H1 (cell line): ENCODE measurements at regions not wholly inside any gene's neighbourhood (a gene's known extent, or its start where the extent isn't known, plus 50 kb on each side); places are given as distances from the start of the nearest gene placed in this dataset.

Experiments used
- CTCF ChIA-PET: fragments of 300-600 bp; sonication (Branson Sonifier 250); formaldehyde crosslinking; loops from one replicate; lab custom pipeline; 2021; ENCODE audit not compliant: partially characterized antibody; lab: Charles Lee
- POLR2A ChIA-PET: fragments of 300-600 bp; sonication (Branson Sonifier 250); formaldehyde crosslinking; loops from one replicate; lab custom pipeline; 2021; ENCODE audit warnings: inconsistent platforms; ENCODE audit not compliant: partially characterized antibody; lab: Charles Lee
- DNase-seq, 2 experiments: peaks; one replicate each; pipeline versions ENCODE4 v3.0.0 to v3.0.0-alpha.2; 2010 to 2022; ENCODE audit warnings: low spot score in 2 of 2, low read depth in 1 of 2, mixed read lengths in 1 of 2
- FAIRE-seq: peaks from 2 replicates; lab custom pipeline; 2011; peaks lifted over from hg19 to GRCh38; lab: Jason Lieb, UNC
- H2AFZ ChIP-seq: 2 replicates; pipeline ENCODE4 v1.8.1; 2012; ENCODE audit warnings: low read length, inconsistent platforms
- H2AK5ac ChIP-seq: 2 replicates; pipeline ENCODE4 v1.6.1; 2013; ENCODE audit warnings: low read depth, low read length
- H2BK120ac ChIP-seq: replicated peaks from 2 replicates; pipeline ENCODE3; 2013; ENCODE audit warnings: low read depth, low read length, inconsistent platforms
- H2BK12ac ChIP-seq: 2 replicates; pipeline ENCODE4 v1.6.1; 2013; ENCODE audit warnings: low read depth, low read length
- H2BK15ac ChIP-seq: 2 replicates; pipeline ENCODE4 v1.6.1; 2013; ENCODE audit warnings: low read length
- H2BK20ac ChIP-seq: 2 replicates; pipeline ENCODE4 v1.6.1; 2013; ENCODE audit warnings: low read length
- H2BK5ac ChIP-seq: 2 replicates; pipeline ENCODE4 v1.6.1; 2013; ENCODE audit warnings: low read depth, low read length
- H3K14ac ChIP-seq: 2 replicates; pipeline ENCODE4 v1.6.1; 2013; ENCODE audit warnings: inconsistent platforms; ENCODE audit not compliant: insufficient read length
- H3K18ac ChIP-seq: 2 replicates; pipeline ENCODE4 v1.6.1; 2013; ENCODE audit warnings: low read length; ENCODE audit errors: extremely low read depth
- H3K23ac ChIP-seq: 2 replicates; pipeline ENCODE4 v1.6.1; 2013; ENCODE audit warnings: inconsistent platforms; ENCODE audit not compliant: insufficient read length
- H3K23me2 ChIP-seq: 2 replicates; pipeline ENCODE4 v1.6.1; 2013; ENCODE audit warnings: low read depth, low read length
- H3K27ac ChIP-seq: 2 replicates; pipeline ENCODE4 v1.6.1; 2011; ENCODE audit warnings: low read depth, low read length, inconsistent platforms
- H3K27me3 ChIP-seq, 4 experiments: replicated peaks in 1 of 4; 1 replicate in 1 of 4; 2 replicates in 3 of 4; pipeline versions ENCODE4 v1.6.1 to v1.8.1; 2011 to 2013; ENCODE audit warnings: low read length in 3 of 4, mild to moderate bottlenecking in 3 of 4, inconsistent platforms in 2 of 4, mixed read lengths in 2 of 4, moderate library complexity in 1 of 4; ENCODE audit not compliant: control insufficient read depth in 3 of 4, insufficient read depth in 3 of 4; ENCODE audit errors: extremely low read depth in 1 of 4
- H3K36me3 ChIP-seq, 4 experiments: 2 replicates each; pipeline versions ENCODE4 v1.6.1 to v1.8.1; 2011 to 2013; ENCODE audit warnings: mild to moderate bottlenecking in 4 of 4, low read length in 3 of 4, moderate library complexity in 2 of 4, control low read depth in 1 of 4, inconsistent platforms in 1 of 4; ENCODE audit not compliant: insufficient read depth in 4 of 4, control insufficient read depth in 2 of 4
- H3K4ac ChIP-seq: replicated peaks from 2 replicates; pipeline ENCODE3; 2013; ENCODE audit warnings: low read length, low read depth, mixed read lengths, inconsistent platforms; ENCODE audit not compliant: insufficient read length
- H3K4me1 ChIP-seq, 4 experiments: replicated peaks in 1 of 4; 1 replicate in 1 of 4; 2 replicates in 3 of 4; pipeline versions ENCODE4 v1.6.1 to v1.8.1; 2011 to 2013; ENCODE audit warnings: low read length in 3 of 4, inconsistent platforms in 2 of 4, mixed read lengths in 1 of 4; ENCODE audit not compliant: insufficient read depth in 4 of 4, control insufficient read depth in 3 of 4
- H3K4me2 ChIP-seq, 2 experiments: 2 replicates each; pipeline versions ENCODE4 v1.6.1 to v1.8.1; 2011 to 2013; ENCODE audit warnings: low read depth in 2 of 2, low read length in 2 of 2, control low read depth in 1 of 2, inconsistent platforms in 1 of 2, mild to moderate bottlenecking in 1 of 2; ENCODE audit not compliant: insufficient read depth in 1 of 2
- H3K4me3 ChIP-seq, 4 experiments: fragments of 200-600, 300-600 bp in 1 of 4; sonication (generic), shearing (Covaris generic), sonication (Bioruptor Twin) in 1 of 4; 2 replicates each; pipeline versions ENCODE4 v1.5.1 to v1.8.1; 2011 to 2016; ENCODE audit warnings: low read length in 4 of 4, low read depth in 3 of 4, control low read depth in 2 of 4, inconsistent platforms in 2 of 4, mild to moderate bottlenecking in 2 of 4, mixed read lengths in 1 of 4, moderate library complexity in 1 of 4; ENCODE audit not compliant: insufficient read depth in 2 of 4; ENCODE audit errors: extremely low read depth in 1 of 4
- H3K56ac ChIP-seq: replicated peaks from 2 replicates; pipeline ENCODE3; 2013; ENCODE audit warnings: low read depth, mild to moderate bottlenecking, mixed read lengths, low read length, inconsistent platforms; ENCODE audit not compliant: insufficient read length
- H3K79me1 ChIP-seq: 2 replicates; pipeline ENCODE4 v1.6.1; 2013; ENCODE audit warnings: low read depth, low read length, control low read depth
- H3K79me2 ChIP-seq, 2 experiments: 2 replicates each; pipeline versions ENCODE4 v1.6.1 to v1.8.1; 2012 to 2013; ENCODE audit warnings: low read length in 2 of 2, mild to moderate bottlenecking in 2 of 2, inconsistent platforms in 1 of 2; ENCODE audit not compliant: insufficient read depth in 2 of 2, control insufficient read depth in 1 of 2
- H3K9ac ChIP-seq, 4 experiments: replicated peaks in 1 of 4; 1 replicate in 1 of 4; 2 replicates in 3 of 4; pipeline versions ENCODE4 v1.6.1 to v1.8.1; 2011 to 2013; ENCODE audit warnings: low read depth in 3 of 4, low read length in 3 of 4, control low read depth in 2 of 4, mild to moderate bottlenecking in 2 of 4, moderate library complexity in 2 of 4, inconsistent platforms in 1 of 4; ENCODE audit errors: extremely low read depth in 1 of 4
- H3K9me3 ChIP-seq, 2 experiments: 2 replicates each; pipeline versions ENCODE4 v1.6.1 to v1.8.1; 2012 to 2013; ENCODE audit warnings: mild to moderate bottlenecking in 2 of 2, moderate library complexity in 2 of 2, control low read depth in 1 of 2, inconsistent platforms in 1 of 2, low read depth in 1 of 2, low read length in 1 of 2, mixed read lengths in 1 of 2; ENCODE audit not compliant: insufficient read depth in 2 of 2
- H4K20me1 ChIP-seq, 2 experiments: replicated peaks in 1 of 2; 2 replicates each; pipeline versions ENCODE3 to v1.8.1; 2011 to 2013; ENCODE audit warnings: inconsistent platforms in 2 of 2, low read length in 2 of 2, mild to moderate bottlenecking in 1 of 2; ENCODE audit not compliant: insufficient read depth in 2 of 2, control insufficient read depth in 1 of 2
- H4K5ac ChIP-seq: 2 replicates; pipeline ENCODE4 v1.6.1; 2013; ENCODE audit warnings: low read length, low read depth, mixed read lengths, inconsistent platforms; ENCODE audit not compliant: insufficient read length
- H4K8ac ChIP-seq: 2 replicates; pipeline ENCODE4 v1.8.0; 2013; ENCODE audit warnings: mild to moderate bottlenecking, moderate library complexity, low read length, inconsistent platforms; ENCODE audit not compliant: insufficient read depth; ENCODE audit errors: extremely low read depth
- H4K91ac ChIP-seq: replicated peaks from 2 replicates; pipeline ENCODE3; 2013; ENCODE audit warnings: low read length, mixed read lengths, inconsistent platforms; ENCODE audit not compliant: insufficient read length
- BRCA1 ChIP-seq: IDR thresholded peaks from 2 replicates; pipeline ENCODE4 v1.6.1; 2012; ENCODE audit warnings: low read depth, low read length, improper control_type of control experiment
- CEBPB ChIP-seq: IDR thresholded peaks from 2 replicates; pipeline ENCODE4 v1.6.1; 2012; ENCODE audit warnings: low read depth, low read length
- CHD2 ChIP-seq: IDR thresholded peaks from 2 replicates; pipeline ENCODE4 v1.6.1; 2012; ENCODE audit warnings: low read length, improper control_type of control experiment
- FOSL1 ChIP-seq: IDR thresholded peaks from 2 replicates; pipeline ENCODE4 v1.6.1; 2011; ENCODE audit warnings: mild to moderate bottlenecking, low read depth, low read length, moderate library complexity; ENCODE audit not compliant: insufficient read depth
- GTF2F1 ChIP-seq: IDR thresholded peaks from 2 replicates; pipeline ENCODE4 v1.6.1; 2012; ENCODE audit warnings: low read depth, low read length, improper control_type of control experiment, borderline replicate concordance
- HDAC2 ChIP-seq, 2 experiments: fragments of 300-600 bp in 1 of 2; sonication (generic) in 1 of 2; IDR thresholded peaks; 2 replicates each; pipeline ENCODE4 v1.6.1; 2011 to 2012; ENCODE audit warnings: low read depth in 2 of 2, low read length in 2 of 2, mild to moderate bottlenecking in 2 of 2, moderate library complexity in 2 of 2, borderline replicate concordance in 1 of 2, inconsistent platforms in 1 of 2
- HDAC6 ChIP-seq: IDR thresholded peaks from one replicate; pipeline ENCODE4 v1.7.1; 2012; ENCODE audit warnings: low read depth, mild to moderate bottlenecking, inconsistent platforms, low read length, moderate library complexity
- KDM5A ChIP-seq: fragments of 200-600 bp; IDR thresholded peaks from 2 replicates; pipeline ENCODE4 v1.7.1; 2012; ENCODE audit warnings: mild to moderate bottlenecking, low read length, inconsistent platforms, mixed read lengths
- RFX5 ChIP-seq: IDR thresholded peaks from 2 replicates; pipeline ENCODE4 v1.6.1; 2011; ENCODE audit warnings: low read depth, low read length, improper control_type of control experiment, borderline replicate concordance
- SP2 ChIP-seq: IDR thresholded peaks from 2 replicates; pipeline ENCODE4 v1.6.1; 2012; ENCODE audit warnings: mild to moderate bottlenecking, low read length, inconsistent platforms
- TAF1 ChIP-seq: IDR thresholded peaks from 2 replicates; pipeline ENCODE4 v1.6.1; 2011; ENCODE audit warnings: mild to moderate bottlenecking, low read depth, low read length
- WGBS, 2 experiments: shearing (Covaris generic) in 1 of 2; methylation state at CpG; one replicate each; pipeline versions ENCODE4 v1.1.6 to v1.1.7; 2013 to 2015; ENCODE audit warnings: low lambda C conversion rate in 2 of 2, mixed read lengths in 2 of 2, inconsistent platforms in 1 of 2, low coverage in 1 of 2, missing lambda C conversion rate in 1 of 2; ENCODE audit not compliant: insufficient replicate concordance in 2 of 2, insufficient coverage in 1 of 2, insufficient read length in 1 of 2; ENCODE audit errors: extremely low coverage in 1 of 2, missing lambda C conversion rate in 1 of 2; 5-methylcytosine and 5-hydroxymethylcytosine counted together
- TF ChIP-seq, protein P1 (sequence below): IDR thresholded peaks from 2 replicates; pipeline ENCODE4 v1.6.1; 2012; ENCODE audit warnings: inconsistent platforms
- TF ChIP-seq, protein P2 (sequence below), 3 experiments: IDR thresholded peaks; 1 replicate in 2 of 3; 2 replicates in 1 of 3; pipeline versions ENCODE4 v1.5.1 to v1.6.1; 2011; ENCODE audit warnings: low read length in 3 of 3, mild to moderate bottlenecking in 3 of 3, inconsistent platforms in 2 of 3, low read depth in 1 of 3, moderate library complexity in 1 of 3; ENCODE audit not compliant: insufficient read depth in 1 of 3; ENCODE audit errors: control extremely low read depth in 1 of 3

GRCh38 chr18:75784390-75784789, 356.9 kb upstream of the SMIM21 start:
- Histone ChIP-seq H3K18ac (no peak overlapping the region), H3K36me3 (no peaks in the 10 kb centered on the region), H3K4me1 (peaks cover 0 to 5% (median 0%) of the 10 kb centered on the region in 4 experiments; a peak in 4 of 7 replicates), H3K79me1 (no peaks in the 10 kb centered on the region), H3K23me2 (no peaks in the 10 kb centered on the region), H4K8ac (no peak overlapping the region), H2BK12ac (no peak overlapping the region), H2BK120ac (no peak overlapping the region), H2BK20ac (no peak overlapping the region), H3K14ac (no peak overlapping the region), H3K27ac (no peak overlapping the region), H4K91ac (no peak overlapping the region), H3K4me2 (no peak overlapping the region), H3K79me2 (no peaks in the 10 kb centered on the region), H3K27me3 (no peaks in the 10 kb centered on the region), H4K5ac (no peak overlapping the region), H3K56ac (no peak overlapping the region), H3K4ac (no peak overlapping the region), H2AFZ (no peak overlapping the region), H3K9me3 (0 out of 4 replicates have a peak, but pooled peaks cover 0 to 2% of the 10 kb centered on the region in 2 experiments), H3K9ac (no peak overlapping the region), H3K4me3 (no peak overlapping the region), H2AK5ac (no peak overlapping the region), H2BK15ac (no peak overlapping the region), H2BK5ac (no peak overlapping the region), H3K23ac (no peak overlapping the region), H4K20me1 (no peaks in the 10 kb centered on the region)
- FAIRE-seq: no peak
- WGBS, 2 experiments: 95% methylated on average over 12 of the region's 14 CpGs; no CpG with 5 or more reads in 1 of the 2 experiments
- POLR2A ChIA-PET: no interaction called here
- CTCF ChIA-PET: no interaction called here
- no peak for DNase-seq
- no peak for TF ChIP-seq TAF1
- no peak for TF ChIP-seq CEBPB
- no peak for TF ChIP-seq HDAC2 (IDR thresholded peaks at IDR 0.05; ENCODE audit: borderline replicate concordance in 1 of 2, low read depth in 2 of 2, low read length in 2 of 2)
- TF ChIP-seq, protein P1, sequence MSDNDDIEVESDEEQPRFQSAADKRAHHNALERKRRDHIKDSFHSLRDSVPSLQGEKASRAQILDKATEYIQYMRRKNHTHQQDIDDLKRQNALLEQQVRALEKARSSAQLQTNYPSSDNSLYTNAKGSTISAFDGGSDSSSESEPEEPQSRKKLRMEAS: no peak
- TF ChIP-seq HDAC6: no peak
- TF ChIP-seq, protein P2, sequence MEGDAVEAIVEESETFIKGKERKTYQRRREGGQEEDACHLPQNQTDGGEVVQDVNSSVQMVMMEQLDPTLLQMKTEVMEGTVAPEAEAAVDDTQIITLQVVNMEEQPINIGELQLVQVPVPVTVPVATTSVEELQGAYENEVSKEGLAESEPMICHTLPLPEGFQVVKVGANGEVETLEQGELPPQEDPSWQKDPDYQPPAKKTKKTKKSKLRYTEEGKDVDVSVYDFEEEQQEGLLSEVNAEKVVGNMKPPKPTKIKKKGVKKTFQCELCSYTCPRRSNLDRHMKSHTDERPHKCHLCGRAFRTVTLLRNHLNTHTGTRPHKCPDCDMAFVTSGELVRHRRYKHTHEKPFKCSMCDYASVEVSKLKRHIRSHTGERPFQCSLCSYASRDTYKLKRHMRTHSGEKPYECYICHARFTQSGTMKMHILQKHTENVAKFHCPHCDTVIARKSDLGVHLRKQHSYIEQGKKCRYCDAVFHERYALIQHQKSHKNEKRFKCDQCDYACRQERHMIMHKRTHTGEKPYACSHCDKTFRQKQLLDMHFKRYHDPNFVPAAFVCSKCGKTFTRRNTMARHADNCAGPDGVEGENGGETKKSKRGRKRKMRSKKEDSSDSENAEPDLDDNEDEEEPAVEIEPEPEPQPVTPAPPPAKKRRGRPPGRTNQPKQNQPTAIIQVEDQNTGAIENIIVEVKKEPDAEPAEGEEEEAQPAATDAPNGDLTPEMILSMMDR (IDR thresholded peaks at IDR 0.05; ENCODE audit: control extremely low read depth in 1 of 3, insufficient read depth in 1 of 3, low read depth in 1 of 3, low read length in 3 of 3): no peak
- TF ChIP-seq GTF2F1: no peak
- no peak for TF ChIP-seq CHD2
- no peak for TF ChIP-seq FOSL1
- no peak for TF ChIP-seq BRCA1
- TF ChIP-seq SP2: no peak
- TF ChIP-seq KDM5A: no peak
- no peak for TF ChIP-seq RFX5
